ENCODE measurements at regions not wholly inside any gene's neighbourhood (a gene's known extent, or its start where the extent isn't known, plus 50 kb on each side); places are given as distances from the start of the nearest gene placed in this dataset.

DNA sequence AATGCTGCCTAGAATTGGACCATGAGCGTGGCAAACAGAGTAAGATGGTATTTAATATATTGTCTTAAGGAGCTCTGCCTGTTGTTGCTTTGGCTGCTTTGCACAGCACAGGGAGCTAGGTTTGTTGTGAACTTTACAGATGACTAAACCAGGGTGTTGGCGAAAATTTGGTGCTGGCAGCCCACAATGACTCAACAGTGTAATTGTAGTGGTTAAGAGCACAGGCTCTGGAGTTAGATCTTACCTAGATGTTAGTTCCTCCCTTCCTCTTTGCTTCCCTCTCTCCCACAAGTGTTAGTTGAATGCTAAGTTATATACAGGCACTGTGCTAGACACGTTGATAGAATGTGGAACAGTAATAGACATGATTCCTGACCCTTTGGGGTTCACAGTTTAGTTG lies 128.9 kb upstream of the TRPC5 start:
- TF ChIP-seq, protein P1, sequence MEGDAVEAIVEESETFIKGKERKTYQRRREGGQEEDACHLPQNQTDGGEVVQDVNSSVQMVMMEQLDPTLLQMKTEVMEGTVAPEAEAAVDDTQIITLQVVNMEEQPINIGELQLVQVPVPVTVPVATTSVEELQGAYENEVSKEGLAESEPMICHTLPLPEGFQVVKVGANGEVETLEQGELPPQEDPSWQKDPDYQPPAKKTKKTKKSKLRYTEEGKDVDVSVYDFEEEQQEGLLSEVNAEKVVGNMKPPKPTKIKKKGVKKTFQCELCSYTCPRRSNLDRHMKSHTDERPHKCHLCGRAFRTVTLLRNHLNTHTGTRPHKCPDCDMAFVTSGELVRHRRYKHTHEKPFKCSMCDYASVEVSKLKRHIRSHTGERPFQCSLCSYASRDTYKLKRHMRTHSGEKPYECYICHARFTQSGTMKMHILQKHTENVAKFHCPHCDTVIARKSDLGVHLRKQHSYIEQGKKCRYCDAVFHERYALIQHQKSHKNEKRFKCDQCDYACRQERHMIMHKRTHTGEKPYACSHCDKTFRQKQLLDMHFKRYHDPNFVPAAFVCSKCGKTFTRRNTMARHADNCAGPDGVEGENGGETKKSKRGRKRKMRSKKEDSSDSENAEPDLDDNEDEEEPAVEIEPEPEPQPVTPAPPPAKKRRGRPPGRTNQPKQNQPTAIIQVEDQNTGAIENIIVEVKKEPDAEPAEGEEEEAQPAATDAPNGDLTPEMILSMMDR (conservative IDR thresholded peaks at IDR 0.05), result no peak
- TF ChIP-seq ZFX (IDR thresholded peaks at IDR 0.05), result no peak
